Gastroesophageal sphincter (tissue), 4 donors: ENCODE measurements at regions not wholly inside any gene's neighbourhood (a gene's known extent, or its start where the extent isn't known, plus 50 kb on each side); places are given as distances from the start of the nearest gene placed in this dataset.

Experiments
- ATAC-seq: fragments of 150-250 bp; one replicate; pipeline ENCODE4 v1.9.1; 2016; ENCODE audit warnings: mild to moderate bottlenecking, moderate library complexity
- H3K27ac ChIP-seq, 4 donors: fragments of 200-600 bp; sonication (generic) in 3 of 4; 1 replicate in 3 of 4; 2 replicates in 1 of 4; pipeline ENCODE4 v1.5.1; 2016 to 2019
- H3K27me3 ChIP-seq: fragments of 200-600 bp; sonication (generic); one replicate; pipeline ENCODE4 v1.5.1; 2019
- H3K36me3 ChIP-seq, 2 donors: fragments of 200-600 bp; sonication (generic); one replicate each; pipeline ENCODE4 v1.5.1; 2019; ENCODE audit warnings: control low read depth in 1 of 2
- H3K4me1 ChIP-seq, 3 donors: fragments of 200-600 bp; sonication (generic); 1 replicate in 2 of 3; 2 replicates in 1 of 3; pipeline ENCODE4 v1.5.1; 2016 to 2019; ENCODE audit warnings: control low read depth in 2 of 3
- H3K4me3 ChIP-seq, 2 donors: fragments of 200-600 bp; sonication (generic); one replicate each; pipeline ENCODE4 v1.5.1; 2019; ENCODE audit warnings: mild to moderate bottlenecking in 1 of 2, moderate library complexity in 1 of 2
- H3K9me3 ChIP-seq, 3 donors: fragments of 200-600 bp; sonication (generic); one replicate each; pipeline ENCODE4 v1.5.1; 2017 to 2019; ENCODE audit warnings: control low read depth in 2 of 3
- CTCF ChIP-seq, 4 experiments: fragments of 200-600 bp in 2 of 4; fragments of 450-650 bp in 2 of 4; sonication (generic) in 1 of 4; IDR thresholded peaks; one replicate each; pipeline ENCODE4 v1.5.1; 2017 to 2019; ENCODE audit warnings: antibody characterized with exemption in 4 of 4, mild to moderate bottlenecking in 2 of 4, moderate library complexity in 2 of 4
- EP300 ChIP-seq: sonication (generic); formaldehyde crosslinking; IDR thresholded peaks from one replicate; pipeline ENCODE4 v1.6.1; 2017; ENCODE audit warnings: antibody characterized with exemption, mild to moderate bottlenecking
- POLR2A ChIP-seq, 2 donors: fragments of 450-650 bp; IDR thresholded peaks; one replicate each; pipeline ENCODE4 v1.6.1; 2017; ENCODE audit warnings: antibody characterized with exemption in 2 of 2, mild to moderate bottlenecking in 2 of 2, moderate library complexity in 1 of 2
- POLR2AphosphoS5 ChIP-seq: sonication (generic); formaldehyde crosslinking; IDR thresholded peaks from one replicate; pipeline ENCODE4 v1.6.1; 2017; ENCODE audit warnings: antibody characterized with exemption
- WGBS, 2 donors: methylation state at CpG; one replicate each; pipeline ENCODE4 v1.1.5; 2018; ENCODE audit warnings: low coverage in 1 of 2; 5-methylcytosine and 5-hydroxymethylcytosine counted together

DNA sequence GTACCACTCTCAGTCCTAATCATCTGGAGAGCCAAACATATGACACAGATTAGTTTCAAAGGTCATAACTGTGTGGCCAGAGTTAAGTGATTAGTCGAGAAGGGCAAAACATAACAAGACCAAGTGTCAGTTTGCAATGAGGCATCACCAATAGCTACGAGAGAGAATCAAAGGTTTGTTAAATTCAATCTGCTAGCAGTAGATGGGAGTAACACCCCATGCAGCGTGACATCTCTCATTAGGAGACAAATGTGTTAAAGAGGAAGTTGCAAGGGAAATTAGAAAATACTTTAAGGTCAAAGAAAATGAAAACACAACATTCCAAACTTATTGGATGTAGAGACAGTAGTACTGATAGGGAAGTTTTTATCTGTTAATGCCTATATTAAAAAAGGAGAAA, 135.7 kb upstream of the SYT10 start:
- H3K9me3 ChIP-seq, result peaks cover 0 to 8% (median 0%) of the 10 kb centered on the region in 3 donors
- no peaks in the 10 kb centered on the region for H3K36me3 ChIP-seq
- no peak overlapping the region for H3K4me3 ChIP-seq
- H3K27ac ChIP-seq, result no peak overlapping the region
- no peaks in the 10 kb centered on the region for H3K4me1 ChIP-seq
- WGBS, 2 donors, result 25 to 26% methylated on average over 3 of the region's 3 CpGs
- H3K27me3 ChIP-seq, result no peaks in the 10 kb centered on the region
- no peak for ATAC-seq
- TF ChIP-seq POLR2A (IDR thresholded peaks at IDR 0.05) (no peak), POLR2AphosphoS5 (no peak), EP300 (no peak), CTCF (IDR thresholded peaks at IDR 0.05) (no peak)

DNA sequence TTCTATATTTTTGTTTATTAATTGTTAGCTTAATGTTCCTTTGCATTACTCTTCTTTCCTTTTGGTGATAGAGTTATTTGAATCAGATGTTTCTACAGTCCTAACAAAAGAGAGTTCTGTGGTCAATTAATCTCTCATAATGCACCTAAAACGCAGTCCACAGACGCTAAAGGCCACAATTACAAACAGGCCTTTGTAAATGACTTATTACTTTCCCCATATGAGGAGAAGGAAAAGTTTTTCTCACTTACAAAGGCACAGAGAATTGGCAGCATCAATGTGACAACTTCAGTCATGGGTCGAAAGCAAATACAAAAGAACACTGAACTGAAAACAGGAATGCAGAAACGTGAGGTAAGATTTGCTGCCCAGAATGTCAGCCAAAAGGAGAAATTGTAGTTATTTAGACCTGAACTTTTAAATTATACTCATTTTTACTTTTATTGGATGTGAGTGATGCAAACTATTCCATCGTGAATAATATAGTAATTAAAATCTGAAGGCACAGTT, 142.0 kb upstream of the SYT10 start:
- no peak overlapping the region for H3K4me3 ChIP-seq
- 38 to 40% methylated on average over 3 to 5 of the region's 5 CpGs for WGBS, 2 donors
- no peaks in the 10 kb centered on the region for H3K36me3 ChIP-seq
- no peaks in the 10 kb centered on the region for H3K4me1 ChIP-seq
- H3K27me3 ChIP-seq, result no peaks in the 10 kb centered on the region
- ATAC-seq, result no peak
- peaks cover 0 to 3% (median 0%) of the 10 kb centered on the region in 3 donors for H3K9me3 ChIP-seq
- TF ChIP-seq EP300, result no peak
- TF ChIP-seq POLR2AphosphoS5, result no peak
- TF ChIP-seq CTCF (IDR thresholded peaks at IDR 0.05), result no peak
- no peak for TF ChIP-seq POLR2A (IDR thresholded peaks at IDR 0.05)
- no peak overlapping the region for H3K27ac ChIP-seq

DNA sequence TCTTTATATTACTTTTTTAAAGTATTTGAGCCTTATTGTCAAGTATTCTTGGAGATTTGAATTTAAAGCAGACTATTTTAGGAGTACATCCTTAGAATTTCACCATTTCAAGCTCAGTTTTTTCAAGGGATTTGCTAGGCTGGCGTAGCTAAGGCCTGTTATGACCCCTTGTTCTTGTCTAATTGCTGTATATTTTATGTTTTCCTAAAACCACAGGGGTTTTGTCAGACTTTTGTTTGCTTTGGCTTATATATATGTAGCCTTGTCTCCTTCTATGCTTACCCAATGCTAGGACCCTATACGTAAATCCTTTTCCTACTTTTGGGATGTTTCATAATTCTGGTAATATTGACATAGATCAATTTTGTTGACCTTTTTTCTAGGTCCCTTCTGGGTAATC, 147.0 kb upstream of the SYT10 start:
- H3K36me3 ChIP-seq, result no peaks in the 10 kb centered on the region
- H3K4me1 ChIP-seq, result no peaks in the 10 kb centered on the region
- 77 to 81% methylated on average over 2 of the region's 2 CpGs for WGBS, 2 donors

DNA sequence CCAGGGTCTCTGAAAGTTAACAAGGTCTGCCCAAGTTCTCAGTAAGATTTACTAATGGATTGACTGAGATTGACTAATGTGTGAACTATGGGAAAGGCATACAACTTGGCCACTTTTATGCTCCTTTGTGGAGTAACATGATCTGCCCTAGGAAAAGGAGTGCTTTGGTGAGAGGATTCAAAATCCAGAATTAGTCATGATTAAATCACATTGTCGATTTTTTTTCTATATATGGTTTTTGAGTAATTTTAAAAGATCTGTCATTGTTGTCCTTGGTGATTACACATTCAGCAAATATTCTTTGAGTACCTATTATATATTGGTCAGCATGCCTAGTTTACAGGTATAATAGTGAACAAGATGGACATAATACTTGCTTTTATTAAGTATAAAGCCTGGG, 147.7 kb upstream of the SYT10 start:
- ATAC-seq, result no peak
- no peaks in the 10 kb centered on the region for H3K9me3 ChIP-seq
- TF ChIP-seq POLR2A (IDR thresholded peaks at IDR 0.05), result no peak
- no peak for TF ChIP-seq EP300
- no peaks in the 10 kb centered on the region for H3K36me3 ChIP-seq
- no peak overlapping the region for H3K4me3 ChIP-seq
- no peak overlapping the region for H3K27ac ChIP-seq
- no peaks in the 10 kb centered on the region for H3K4me1 ChIP-seq
- WGBS, 2 donors, result 71 to 88% methylated on average over 1 of the region's 1 CpG
- no peaks in the 10 kb centered on the region for H3K27me3 ChIP-seq

More for the DNA sequence above, 147.0 kb upstream of the SYT10 start:
- Histone ChIP-seq H3K9me3 (no peaks in the 10 kb centered on the region), H3K27me3 (no peaks in the 10 kb centered on the region), H3K27ac (no peak overlapping the region), H3K4me3 (no peak overlapping the region)
- ATAC-seq, result no peak
- TF ChIP-seq POLR2AphosphoS5 (no peak), CTCF (IDR thresholded peaks at IDR 0.05) (no peak), EP300 (no peak), POLR2A (IDR thresholded peaks at IDR 0.05) (no peak)

- 40 to 56% methylated on average over 5 to 8 of the region's 8 CpGs for WGBS, 2 donors
- H3K27ac ChIP-seq, result no peak overlapping the region
Observed at GRCh38 chr12:33587784-33588712, 148.4 kb upstream of the SYT10 start.

More at GRCh38 chr12:33587784-33588712, 148.4 kb upstream of the SYT10 start:
- Histone ChIP-seq H3K4me3 (no peak overlapping the region), H3K4me1 (no peaks in the 10 kb centered on the region), H3K36me3 (no peaks in the 10 kb centered on the region), H3K27me3 (no peaks in the 10 kb centered on the region), H3K9me3 (no peaks in the 10 kb centered on the region)
- TF ChIP-seq POLR2A (IDR thresholded peaks at IDR 0.05) (no peak), CTCF (IDR thresholded peaks at IDR 0.05) (no peak), EP300 (no peak), POLR2AphosphoS5 (no peak)
- peak; percentile 77 for ATAC-seq
